ENCODE measurements at regions not wholly inside any gene's neighbourhood (a gene's known extent, or its start where the extent isn't known, plus 50 kb on each side); places are given as distances from the start of the nearest gene placed in this dataset.
A peak's percentile ranks its signal among the peaks of the same experiment; 100 is the strongest.

GRCh38 chr11:70782401-70782913, 384.1 kb downstream of the CTTN start:
- DNase-seq (ENCODE audit: insufficient read length, low spot score) (no peak), FAIRE-seq (no peak)
- TF ChIP-seq POLR2A (IDR thresholded peaks at IDR 0.05; ENCODE audit: low read depth, low read length): no peak

GRCh38 chr11:70783356-70783755, 385.0 kb downstream of the CTTN start:
- no peak for DNase-seq (ENCODE audit: insufficient read length, low spot score)
- no peak for FAIRE-seq
- TF ChIP-seq POLR2A (IDR thresholded peaks at IDR 0.05; ENCODE audit: low read depth, low read length): no peak

- no peak for DNase-seq (ENCODE audit: insufficient read length, low spot score)
Observed at GRCh38 chr11:70783821-70784220, 385.5 kb downstream of the CTTN start.

GRCh38 chr11:70785372-70785771, 387.0 kb downstream of the CTTN start:
- DNase-seq (ENCODE audit: insufficient read length, low spot score): no peak
- no peak for FAIRE-seq
- TF ChIP-seq POLR2A (IDR thresholded peaks at IDR 0.05; ENCODE audit: low read depth, low read length): no peak

More at GRCh38 chr11:70783821-70784220, 385.5 kb downstream of the CTTN start:
- no peak for FAIRE-seq
- no peak for TF ChIP-seq POLR2A (IDR thresholded peaks at IDR 0.05; ENCODE audit: low read depth, low read length)

GRCh38 chr11:70786021-70786665, 387.8 kb downstream of the CTTN start:
- no peak for TF ChIP-seq POLR2A (IDR thresholded peaks at IDR 0.05; ENCODE audit: low read depth, low read length)
- no peak for DNase-seq (ENCODE audit: insufficient read length, low spot score)
- FAIRE-seq: no peak

- no peak for FAIRE-seq
- TF ChIP-seq POLR2A (IDR thresholded peaks at IDR 0.05; ENCODE audit: low read depth, low read length): no peak
- peak; percentile 89 for DNase-seq (ENCODE audit: insufficient read length, low spot score)
Observed at GRCh38 chr11:70788248-70789022, 390.1 kb downstream of the CTTN start.

- no peak for FAIRE-seq
- no peak for TF ChIP-seq POLR2A (IDR thresholded peaks at IDR 0.05; ENCODE audit: low read depth, low read length)
- no peak for DNase-seq (ENCODE audit: insufficient read length, low spot score)
Observed at GRCh38 chr11:70790671-70791300, 392.5 kb downstream of the CTTN start.

GRCh38 chr11:70796648-70797227, 398.4 kb downstream of the CTTN start:
- FAIRE-seq (no peak), DNase-seq (ENCODE audit: insufficient read length, low spot score) (no peak)
- TF ChIP-seq POLR2A (IDR thresholded peaks at IDR 0.05; ENCODE audit: low read depth, low read length): no peak

GRCh38 chr11:70798296-70798695, 400.0 kb downstream of the CTTN start:
- DNase-seq (ENCODE audit: insufficient read length, low spot score) (no peak), FAIRE-seq (no peak)
- TF ChIP-seq POLR2A (IDR thresholded peaks at IDR 0.05; ENCODE audit: low read depth, low read length): no peak

GRCh38 chr11:70799386-70799785, 401.1 kb downstream of the CTTN start:
- FAIRE-seq (no peak), DNase-seq (ENCODE audit: insufficient read length, low spot score) (no peak)
- TF ChIP-seq POLR2A (IDR thresholded peaks at IDR 0.05; ENCODE audit: low read depth, low read length): no peak

GRCh38 chr11:70802185-70802584, 403.9 kb downstream of the CTTN start:
- DNase-seq (ENCODE audit: insufficient read length, low spot score) (no peak), FAIRE-seq (no peak)
- TF ChIP-seq POLR2A (IDR thresholded peaks at IDR 0.05; ENCODE audit: low read depth, low read length): no peak

GRCh38 chr11:70804139-70804837, 406.0 kb downstream of the CTTN start:
- TF ChIP-seq POLR2A (IDR thresholded peaks at IDR 0.05; ENCODE audit: low read depth, low read length): no peak
- FAIRE-seq: no peak
- no peak for DNase-seq (ENCODE audit: insufficient read length, low spot score)

- no peak for FAIRE-seq
Observed at GRCh38 chr11:70805243-70805642, 406.9 kb downstream of the CTTN start.

More at GRCh38 chr11:70805243-70805642, 406.9 kb downstream of the CTTN start:
- TF ChIP-seq POLR2A (IDR thresholded peaks at IDR 0.05; ENCODE audit: low read depth, low read length): no peak
- DNase-seq (ENCODE audit: insufficient read length, low spot score): no peak
